ENCODE measurements at regions not wholly inside any gene's neighbourhood (a gene's known extent, or its start where the extent isn't known, plus 50 kb on each side); places are given as distances from the start of the nearest gene placed in this dataset.

- TF ChIP-seq CTCF (IDR thresholded peaks at IDR 0.05; ENCODE audit: low read depth, low read length) = no peak
- H3K4me3 ChIP-seq (ENCODE audit: low read depth, low read length) = no peak overlapping the region
These were observed 466.8 kb downstream of the ARHGEF28 start for GRCh38 chr5:74092766-74093165.

- no peak overlapping the region for H3K4me3 ChIP-seq (ENCODE audit: low read depth, low read length)
- no peak for TF ChIP-seq CTCF (IDR thresholded peaks at IDR 0.05; ENCODE audit: low read depth, low read length)
These were observed 459.8 kb downstream of the ARHGEF28 start for GRCh38 chr5:74085782-74086181.

GRCh38 chr5:74085186-74085585 is 459.2 kb downstream of the ARHGEF28 start:
- H3K4me3 ChIP-seq (ENCODE audit: low read depth, low read length) = no peak overlapping the region
- no peak for TF ChIP-seq CTCF (IDR thresholded peaks at IDR 0.05; ENCODE audit: low read depth, low read length)

- no peak overlapping the region for H3K4me3 ChIP-seq (ENCODE audit: low read depth, low read length)
- no peak for TF ChIP-seq CTCF (IDR thresholded peaks at IDR 0.05; ENCODE audit: low read depth, low read length)
These were observed 457.2 kb downstream of the ARHGEF28 start for GRCh38 chr5:74083096-74083791.

GRCh38 chr5:74082512-74083055 is 456.6 kb downstream of the ARHGEF28 start:
- no peak overlapping the region for H3K4me3 ChIP-seq (ENCODE audit: low read depth, low read length)
- TF ChIP-seq CTCF (IDR thresholded peaks at IDR 0.05; ENCODE audit: low read depth, low read length) = no peak

GRCh38 chr5:74081126-74081525 is 455.1 kb downstream of the ARHGEF28 start:
- TF ChIP-seq CTCF (IDR thresholded peaks at IDR 0.05; ENCODE audit: low read depth, low read length) = no peak
- H3K4me3 ChIP-seq (ENCODE audit: low read depth, low read length) = no peak overlapping the region

GRCh38 chr5:74079971-74080556 is 454.1 kb downstream of the ARHGEF28 start:
- no peak overlapping the region for H3K4me3 ChIP-seq (ENCODE audit: low read depth, low read length)
- TF ChIP-seq CTCF (IDR thresholded peaks at IDR 0.05; ENCODE audit: low read depth, low read length) = no peak

Data from WI38 (cell line).